SK-N-SH (cell line): ENCODE measurements at regions not wholly inside any gene's neighbourhood (a gene's known extent, or its start where the extent isn't known, plus 50 kb on each side); places are given as distances from the start of the nearest gene placed in this dataset.

Experiments used
- CTCF ChIA-PET: fragments of 300-600, 350-600 bp; formaldehyde crosslinking; extraction: SDS; loops from one replicate; lab custom pipeline; 2021; lab: Yijun Ruan, JAX
- POLR2A ChIA-PET: fragments of 350-600 bp; sonication (Branson Sonifier 250); formaldehyde crosslinking; extraction: SDS; loops from one replicate; lab custom pipeline; 2020; ENCODE audit warnings: antibody characterized with exemption, inconsistent platforms; lab: Yijun Ruan, JAX
- DNase-seq: peaks from one replicate; pipeline ENCODE4 v3.0.0; 2012
- H2AFZ ChIP-seq: fragments of 200-600 bp; sonication (generic); 2 replicates; pipeline ENCODE4 v1.8.1; 2016; ENCODE audit warnings: antibody characterized with exemption, mild to moderate bottlenecking, low read depth
- H3F3A ChIP-seq: fragments of 200-600 bp; sonication (generic); replicated peaks from 2 replicates; pipeline ENCODE3; 2016; ENCODE audit warnings: antibody characterized with exemption, mild to moderate bottlenecking; ENCODE audit not compliant: insufficient read depth
- H3K27ac ChIP-seq, 2 experiments: fragments of 200-500 bp in 1 of 2; fragments of 200-600 bp in 1 of 2; sonication (Bioruptor generic) in 1 of 2; sonication (generic), shearing (Covaris generic) in 1 of 2; 2 replicates each; pipeline versions ENCODE4 v1.5.1 to v1.6.1; 2014 to 2016; ENCODE audit warnings: low read depth in 2 of 2, inconsistent platforms in 1 of 2, low read length in 1 of 2, mild to moderate bottlenecking in 1 of 2, mixed read lengths in 1 of 2
- H3K27me3 ChIP-seq: fragments of 200-600 bp; sonication (generic), shearing (Covaris generic); 2 replicates; pipeline ENCODE4 v1.6.1; 2016; ENCODE audit warnings: mixed run types; ENCODE audit not compliant: insufficient read depth
- H3K36me3 ChIP-seq, 2 experiments: fragments of 200-500 bp in 1 of 2; fragments of 200-600 bp in 1 of 2; sonication (Bioruptor generic) in 1 of 2; sonication (generic) in 1 of 2; replicated peaks in 1 of 2; 2 replicates each; pipeline versions ENCODE3 to v1.5.1; 2014 to 2016; ENCODE audit warnings: low read length in 1 of 2, mild to moderate bottlenecking in 1 of 2; ENCODE audit not compliant: insufficient read depth in 2 of 2, control insufficient read depth in 1 of 2
- H3K4me1 ChIP-seq, 2 experiments: fragments of 200-500 bp in 1 of 2; fragments of 200-600 bp in 1 of 2; sonication (Bioruptor generic) in 1 of 2; sonication (generic), shearing (Covaris generic) in 1 of 2; 2 replicates each; pipeline versions ENCODE4 v1.5.1 to v1.6.1; 2014 to 2016; ENCODE audit warnings: low read depth in 1 of 2, low read length in 1 of 2, mixed run types in 1 of 2; ENCODE audit not compliant: insufficient read depth in 2 of 2, control insufficient read depth in 1 of 2
- H3K4me2 ChIP-seq: fragments of 200-600 bp; sonication (generic), shearing (Covaris generic); 2 replicates; pipeline ENCODE4 v1.6.1; 2017; ENCODE audit warnings: mixed run types
- H3K4me3 ChIP-seq, 2 experiments: fragments of 200-500 bp in 1 of 2; fragments of 200-600 bp in 1 of 2; sonication (Bioruptor generic) in 1 of 2; sonication (generic), shearing (Covaris generic) in 1 of 2; 2 replicates each; pipeline versions ENCODE4 v1.5.1 to v1.8.1; 2014 to 2016; ENCODE audit warnings: low read depth in 2 of 2, inconsistent platforms in 1 of 2, low read length in 1 of 2, mild to moderate bottlenecking in 1 of 2, mixed read lengths in 1 of 2, moderate library complexity in 1 of 2
- H3K79me2 ChIP-seq: fragments of 200-600 bp; sonication (generic); 2 replicates; pipeline ENCODE4 v1.8.1; 2017; ENCODE audit warnings: mild to moderate bottlenecking; ENCODE audit not compliant: insufficient read depth
- H3K9ac ChIP-seq: fragments of 200-600 bp; sonication (generic); 2 replicates; pipeline ENCODE4 v1.6.1; 2017; ENCODE audit warnings: mixed run types
- H3K9me2 ChIP-seq: fragments of 200-600 bp; sonication (generic); 2 replicates; pipeline ENCODE4 v1.6.1; 2017; ENCODE audit warnings: mixed run types
- H3K9me3 ChIP-seq: fragments of 200-600 bp; sonication (generic); 2 replicates; pipeline ENCODE4 v1.6.1; 2017; ENCODE audit warnings: mixed run types, mild to moderate bottlenecking, moderate library complexity
- H4K20me1 ChIP-seq: fragments of 200-600 bp; sonication (generic); 2 replicates; pipeline ENCODE4 v1.6.1; 2017; ENCODE audit warnings: mild to moderate bottlenecking, mixed run types; ENCODE audit not compliant: insufficient read depth
- CTCF ChIP-seq: fragments of 200-600 bp; sonication (generic); IDR thresholded peaks from 2 replicates; pipeline ENCODE4 v1.6.1; 2017; ENCODE audit warnings: antibody characterized with exemption, mild to moderate bottlenecking, moderate library complexity
- ELF1 ChIP-seq: IDR thresholded peaks from 2 replicates; pipeline ENCODE4 v1.4.0; 2012
- EP300 ChIP-seq, 2 experiments: IDR thresholded peaks; 2 replicates each; pipeline versions ENCODE4 v1.4.0 to v1.6.1; 2012; ENCODE audit warnings: borderline replicate concordance in 1 of 2, low read depth in 1 of 2, low read length in 1 of 2
- FOSL2 ChIP-seq: IDR thresholded peaks from 2 replicates; pipeline ENCODE4 v1.4.0; 2012; ENCODE audit warnings: low read depth, mild to moderate bottlenecking, moderate library complexity, borderline replicate concordance
- FOXM1 ChIP-seq: IDR thresholded peaks from 2 replicates; pipeline ENCODE4 v1.4.0; 2012; ENCODE audit warnings: low read depth, mild to moderate bottlenecking
- GABPA ChIP-seq: IDR thresholded peaks from 2 replicates; pipeline ENCODE4 v1.4.0; 2012; ENCODE audit warnings: low read depth, mild to moderate bottlenecking
- GATA2 ChIP-seq: sonication (generic); formaldehyde crosslinking; IDR thresholded peaks from 2 replicates; pipeline ENCODE4 v1.5.0; 2020; ENCODE audit warnings: mild to moderate bottlenecking, missing genetic modification reagents
- JUND ChIP-seq: IDR thresholded peaks from 2 replicates; pipeline ENCODE4 v1.4.0; 2012
- MAX ChIP-seq: IDR thresholded peaks from 2 replicates; pipeline ENCODE4 v1.4.0; 2012; ENCODE audit warnings: low read depth
- MEF2A ChIP-seq: IDR thresholded peaks from 2 replicates; pipeline ENCODE4 v1.4.0; 2012; ENCODE audit warnings: low read depth, borderline replicate concordance
- MXI1 ChIP-seq: IDR thresholded peaks from 2 replicates; pipeline ENCODE4 v1.6.1; 2012; ENCODE audit warnings: mild to moderate bottlenecking, low read depth, low read length, improper control_type of control experiment
- NFIC ChIP-seq: IDR thresholded peaks from 2 replicates; pipeline ENCODE4 v1.4.0; 2012; ENCODE audit warnings: borderline replicate concordance
- PBX3 ChIP-seq: IDR thresholded peaks from 2 replicates; pipeline ENCODE4; 2012
- REST ChIP-seq: IDR thresholded peaks from 2 replicates; pipeline ENCODE4 v1.6.1; 2012; ENCODE audit warnings: mild to moderate bottlenecking, low read depth, low read length, moderate library complexity
- RFX5 ChIP-seq: IDR thresholded peaks from 2 replicates; pipeline ENCODE4 v1.6.1; 2012; ENCODE audit warnings: mild to moderate bottlenecking, improper control_type of control experiment, low read length
- TAF1 ChIP-seq: IDR thresholded peaks from 2 replicates; pipeline ENCODE4 v1.6.1; 2012; ENCODE audit warnings: low read depth, mild to moderate bottlenecking, low read length, moderate library complexity, borderline replicate concordance
- TEAD4 ChIP-seq: IDR thresholded peaks from 2 replicates; pipeline ENCODE4 v1.4.0; 2012; ENCODE audit warnings: mild to moderate bottlenecking, borderline replicate concordance; ENCODE audit not compliant: insufficient read depth
- USF1 ChIP-seq: IDR thresholded peaks from 2 replicates; pipeline ENCODE4 v1.4.0; 2012; ENCODE audit warnings: low read depth, borderline replicate concordance
- USF2 ChIP-seq: fragments of 150-350 bp; IDR thresholded peaks from 2 replicates; pipeline ENCODE4 v1.6.1; 2017; ENCODE audit warnings: antibody characterized with exemption, low read length, low read depth, borderline replicate concordance
- YY1 ChIP-seq: IDR thresholded peaks from 2 replicates; pipeline ENCODE4 v1.4.0; 2012; ENCODE audit warnings: low read depth, mild to moderate bottlenecking
- WGBS: methylation state at CpG from one replicate; pipeline ENCODE4 v1.1.6; 2017; ENCODE audit warnings: low lambda C conversion rate; 5-methylcytosine and 5-hydroxymethylcytosine counted together

- H2AFZ ChIP-seq: no peak overlapping the region
- no peak for DNase-seq
- H3K4me2 ChIP-seq: no peak overlapping the region
- H3K4me1 ChIP-seq: no peaks in the 10 kb centered on the region
- H3F3A ChIP-seq: no peaks in the 10 kb centered on the region
- no peak overlapping the region for H3K9ac ChIP-seq
- no peaks in the 10 kb centered on the region for H3K9me2 ChIP-seq
- ChIA-PET CTCF (interaction anchor here (0.7 to 1.8 kb wide), 2 partner anchors 10 to 28 kb away, joined by 3 to 8 read pairs; no protein-coding TSS in a partner anchor), POLR2A (no interaction called here)
- H3K27ac ChIP-seq: no peak overlapping the region
- 22% methylated on average over 7 of the region's 7 CpGs for WGBS
- H4K20me1 ChIP-seq: no peaks in the 10 kb centered on the region
- TF ChIP-seq TAF1 (no peak), TEAD4 (no peak), MAX (no peak), CTCF (no peak), PBX3 (no peak), YY1 (no peak), MXI1 (no peak)
- H3K9me3 ChIP-seq: no peaks in the 10 kb centered on the region; the same call in 1 of the 2 replicates
- no peaks in the 10 kb centered on the region for H3K27me3 ChIP-seq
- H3K79me2 ChIP-seq: no peaks in the 10 kb centered on the region
- no peak overlapping the region for H3K4me3 ChIP-seq
- H3K36me3 ChIP-seq: no peaks in the 10 kb centered on the region
Observed at GRCh38 chr1:182170891-182171461, 109.5 kb upstream of the ZNF648 start.

- Histone ChIP-seq H3K9me3 (no peaks in the 10 kb centered on the region; the same call in 1 of the 2 replicates), H3K27ac (no peak overlapping the region), H3K4me3 (no peak overlapping the region), H3K9ac (no peak overlapping the region), H3K27me3 (no peaks in the 10 kb centered on the region), H3F3A (no peaks in the 10 kb centered on the region), H3K36me3 (no peaks in the 10 kb centered on the region), H3K4me1 (no peaks in the 10 kb centered on the region), H4K20me1 (no peaks in the 10 kb centered on the region), H3K79me2 (no peaks in the 10 kb centered on the region), H3K4me2 (no peak overlapping the region), H2AFZ (no peak overlapping the region), H3K9me2 (no peaks in the 10 kb centered on the region)
- POLR2A ChIA-PET: no interaction called here
- CTCF ChIA-PET: no interaction called here
- no peak for DNase-seq
- WGBS: 30% methylated on average over 9 of the region's 9 CpGs
- TF ChIP-seq USF2: no peak
- TF ChIP-seq MAX: no peak
- TF ChIP-seq FOXM1: no peak
- TF ChIP-seq REST: no peak
- TF ChIP-seq YY1: no peak
- no peak for TF ChIP-seq NFIC
- TF ChIP-seq EP300 (IDR thresholded peaks at IDR 0.05; ENCODE audit: borderline replicate concordance in 1 of 2, low read depth in 1 of 2, low read length in 1 of 2): no peak
- TF ChIP-seq JUND: no peak
- no peak for TF ChIP-seq MEF2A
- TF ChIP-seq FOSL2: no peak
- TF ChIP-seq USF1: no peak
- no peak for TF ChIP-seq ELF1
- no peak for TF ChIP-seq GABPA
- no peak for TF ChIP-seq GATA2 (CRISPR knock-in tag)
- no peak for TF ChIP-seq RFX5
Observed at GRCh38 chr1:182169203-182169602, 107.7 kb upstream of the ZNF648 start.
